IPS DF 4.7 (cell line): ENCODE measurements at regions not wholly inside any gene's neighbourhood (a gene's known extent, or its start where the extent isn't known, plus 50 kb on each side); places are given as distances from the start of the nearest gene placed in this dataset.
A peak's percentile ranks its signal among the peaks of the same experiment; 100 is the strongest.
"Not testable (repeated sequence)": the region's sequence is repeated elsewhere in the genome, so short reads cannot be mapped to it uniquely, and the experiment has no call there.

Experiments
- DNase-seq: peaks from one replicate; pipeline ENCODE4 v3.0.0-alpha.2; 2013; ENCODE audit warnings: low spot score; ENCODE audit errors: extremely low read depth

- not testable (repeated sequence) for DNase-seq
Observed at GRCh38 chr1:117314951-117315350, 52.3 kb upstream of the MAN1A2 start.

- DNase-seq = no peak
Observed at GRCh38 chr1:117313555-117313954, 53.7 kb upstream of the MAN1A2 start.

- no peak for DNase-seq
Observed at GRCh38 chr1:117312453-117313138, 54.7 kb upstream of the MAN1A2 start.

GRCh38 chr1:117308311-117308916, 58.8 kb upstream of the MAN1A2 start:
- DNase-seq = no peak

GRCh38 chr1:117301901-117302300, 65.3 kb upstream of the MAN1A2 start:
- DNase-seq = no peak

GRCh38 chr1:117300183-117300582, 67.1 kb upstream of the MAN1A2 start:
- not testable (repeated sequence) for DNase-seq

- DNase-seq = no peak
Observed at GRCh38 chr1:117295001-117295400, 72.2 kb upstream of the MAN1A2 start.

- DNase-seq = no peak
Observed at GRCh38 chr1:117290890-117291289, 76.4 kb upstream of the MAN1A2 start.

GRCh38 chr1:117289316-117289870, 77.9 kb upstream of the MAN1A2 start:
- no peak for DNase-seq

- no peak for DNase-seq
Observed at GRCh38 chr1:117286562-117286961, 75.8 kb upstream of the VTCN1 start.

- DNase-seq = no peak
Observed at GRCh38 chr1:117286145-117286544, 75.4 kb upstream of the VTCN1 start.

GRCh38 chr1:117284399-117285215, 73.9 kb upstream of the VTCN1 start:
- DNase-seq = peak; percentile 64

GRCh38 chr1:117278531-117278930, 67.8 kb upstream of the VTCN1 start:
- DNase-seq = no peak

- DNase-seq = no peak
Observed at GRCh38 chr1:117275055-117275454, 64.3 kb upstream of the VTCN1 start.

GRCh38 chr1:117271959-117272358, 61.2 kb upstream of the VTCN1 start:
- DNase-seq = no peak

GRCh38 chr1:117271129-117271528, 60.4 kb upstream of the VTCN1 start:
- no peak for DNase-seq

- DNase-seq = no peak
Observed at GRCh38 chr1:117270679-117271078, 60.0 kb upstream of the VTCN1 start.

- DNase-seq = peak; percentile 75
Observed at GRCh38 chr1:117268535-117269455, 58.1 kb upstream of the VTCN1 start.

- no peak for DNase-seq
Observed at GRCh38 chr1:117267232-117267774, 56.6 kb upstream of the VTCN1 start.

GRCh38 chr1:117262976-117263375, 52.2 kb upstream of the VTCN1 start:
- no peak for DNase-seq

- no peak for DNase-seq
Observed at GRCh38 chr1:117261424-117261785, 50.7 kb upstream of the VTCN1 start.
